WTC11 (cell line): ENCODE measurements at regions not wholly inside any gene's neighbourhood (a gene's known extent, or its start where the extent isn't known, plus 50 kb on each side); places are given as distances from the start of the nearest gene placed in this dataset.

Experiments used
- ATAC-seq: fragments of 200-7000 bp; cut with Tn5 transposase; 2 replicates; pipeline ENCODE4 v1.10.0; 2021; ENCODE audit warnings: mild to moderate bottlenecking, moderate library complexity
- CTCF ChIA-PET: fragments of 300-600 bp; sonication (Branson Sonifier 250); formaldehyde crosslinking; loops from one replicate; lab custom pipeline; 2021; ENCODE audit warnings: antibody characterized with exemption; lab: Charles Lee
- POLR2A ChIA-PET: fragments of 350-600 bp; sonication (Branson Sonifier 250); formaldehyde crosslinking; loops from one replicate; lab custom pipeline; 2021; ENCODE audit warnings: antibody characterized with exemption; lab: Charles Lee
- DNase-seq: peaks from one replicate; pipeline ENCODE4 v3.0.0; 2021; ENCODE audit warnings: low spot score
- H3K27ac Mint-ChIP-seq: 2 replicates; pipeline ENCODE4 v1.8.0; 2021; ENCODE audit warnings: mixed read lengths
- H3K27me3 Mint-ChIP-seq: 2 replicates; pipeline ENCODE4 v1.8.0; 2021; ENCODE audit warnings: low read depth, mild to moderate bottlenecking, moderate library complexity, mixed read lengths
- H3K36me3 Mint-ChIP-seq: 2 replicates; pipeline ENCODE4 v1.8.0; 2021; ENCODE audit warnings: mixed read lengths
- H3K4me1 Mint-ChIP-seq: 2 replicates; pipeline ENCODE4 v1.8.0; 2022; ENCODE audit warnings: mixed read lengths
- H3K4me3 Mint-ChIP-seq: 2 replicates; pipeline ENCODE4 v1.8.0; 2021; ENCODE audit warnings: mild to moderate bottlenecking, moderate library complexity, mixed read lengths
- H3K9me3 Mint-ChIP-seq: 2 replicates; pipeline ENCODE4 v1.8.0; 2021; ENCODE audit warnings: mixed read lengths
- ELF4 ChIP-seq: sonication (generic); formaldehyde crosslinking; IDR thresholded peaks from 2 replicates; pipeline ENCODE4 v1.8.1; 2022; ENCODE audit warnings: low read depth, mild to moderate bottlenecking, moderate library complexity, missing genetic modification reagents
- ERG ChIP-seq: fragments of 250-450 bp; sonication (Bioruptor Pico); IDR thresholded peaks from 2 replicates; pipeline ENCODE4 v1.8.0; 2021; ENCODE audit warnings: mild to moderate bottlenecking
- FOXP4 ChIP-seq: sonication (generic); formaldehyde crosslinking; IDR thresholded peaks from 2 replicates; pipeline ENCODE4 v1.8.0; 2022; ENCODE audit warnings: mild to moderate bottlenecking, missing genetic modification reagents
- GTF2I ChIP-seq: fragments of 250-450 bp; sonication (Bioruptor Pico); conservative IDR thresholded peaks from 2 replicates; pipeline ENCODE4 v1.4.0; 2021; ENCODE audit warnings: mild to moderate bottlenecking
- MAX ChIP-seq: sonication (generic); formaldehyde crosslinking; IDR thresholded peaks from 2 replicates; pipeline ENCODE4 v1.8.0; 2022; ENCODE audit warnings: mild to moderate bottlenecking, missing genetic modification reagents
- OVOL2 ChIP-seq: fragments of 250-450 bp; sonication (Bioruptor Pico); IDR thresholded peaks from 2 replicates; pipeline ENCODE4 v1.9.0; 2021; ENCODE audit warnings: mild to moderate bottlenecking, borderline replicate concordance
- PRRX2 ChIP-seq: fragments of 250-450 bp; sonication (Bioruptor Pico); IDR thresholded peaks from 2 replicates; pipeline ENCODE4 v1.8.0; 2021; ENCODE audit warnings: mild to moderate bottlenecking
- TP53 ChIP-seq: sonication (generic); formaldehyde crosslinking; IDR thresholded peaks from 2 replicates; pipeline ENCODE4 v1.8.1; 2023; ENCODE audit warnings: mild to moderate bottlenecking, missing genetic modification reagents
- USF1 ChIP-seq: sonication (generic); formaldehyde crosslinking; IDR thresholded peaks from 2 replicates; pipeline ENCODE4 v1.8.0; 2022; ENCODE audit warnings: mild to moderate bottlenecking, missing genetic modification reagents
- ZNF232 ChIP-seq: sonication (generic); formaldehyde crosslinking; IDR thresholded peaks from 2 replicates; pipeline ENCODE4 v1.8.0; 2022; ENCODE audit warnings: mild to moderate bottlenecking, missing genetic modification reagents
- ZNF423 ChIP-seq: fragments of 250-450 bp; sonication (Bioruptor Pico); IDR thresholded peaks from 2 replicates; pipeline ENCODE4 v2.1.2; 2022; ENCODE audit warnings: mild to moderate bottlenecking, moderate library complexity
- ZNF671 ChIP-seq: fragments of 250-450 bp; sonication (Bioruptor Pico); IDR thresholded peaks from 2 replicates; pipeline ENCODE4 v1.8.0; 2021; ENCODE audit warnings: mild to moderate bottlenecking
- TF ChIP-seq, protein P1 (sequence below): sonication (generic); formaldehyde crosslinking; conservative IDR thresholded peaks from 2 replicates; pipeline ENCODE4 v1.8.1; 2023; ENCODE audit warnings: mild to moderate bottlenecking, low read depth, missing genetic modification reagents, moderate library complexity
- TF ChIP-seq, protein P2 (sequence below): sonication (generic); formaldehyde crosslinking; IDR thresholded peaks from 2 replicates; pipeline ENCODE4 v1.8.0; 2023; ENCODE audit warnings: missing genetic modification reagents, mild to moderate bottlenecking, borderline replicate concordance
- TF ChIP-seq, protein P3 (sequence below): sonication (generic); formaldehyde crosslinking; IDR thresholded peaks from 2 replicates; pipeline ENCODE4 v1.8.1; 2022; ENCODE audit warnings: low read depth, missing genetic modification reagents, borderline replicate concordance
- TF ChIP-seq, protein P4 (sequence below): fragments of 250-450 bp; sonication (Bioruptor Pico); IDR thresholded peaks from 2 replicates; pipeline ENCODE4 v1.9.0; 2021; ENCODE audit warnings: mild to moderate bottlenecking, borderline replicate concordance
- TF ChIP-seq, protein P5 (sequence below): fragments of 250-450 bp; sonication (Bioruptor Pico); IDR thresholded peaks from 2 replicates; pipeline ENCODE4 v1.9.0; 2021; ENCODE audit warnings: moderate library complexity, mild to moderate bottlenecking, inconsistent platforms, borderline replicate concordance

- TF ChIP-seq, protein P1, sequence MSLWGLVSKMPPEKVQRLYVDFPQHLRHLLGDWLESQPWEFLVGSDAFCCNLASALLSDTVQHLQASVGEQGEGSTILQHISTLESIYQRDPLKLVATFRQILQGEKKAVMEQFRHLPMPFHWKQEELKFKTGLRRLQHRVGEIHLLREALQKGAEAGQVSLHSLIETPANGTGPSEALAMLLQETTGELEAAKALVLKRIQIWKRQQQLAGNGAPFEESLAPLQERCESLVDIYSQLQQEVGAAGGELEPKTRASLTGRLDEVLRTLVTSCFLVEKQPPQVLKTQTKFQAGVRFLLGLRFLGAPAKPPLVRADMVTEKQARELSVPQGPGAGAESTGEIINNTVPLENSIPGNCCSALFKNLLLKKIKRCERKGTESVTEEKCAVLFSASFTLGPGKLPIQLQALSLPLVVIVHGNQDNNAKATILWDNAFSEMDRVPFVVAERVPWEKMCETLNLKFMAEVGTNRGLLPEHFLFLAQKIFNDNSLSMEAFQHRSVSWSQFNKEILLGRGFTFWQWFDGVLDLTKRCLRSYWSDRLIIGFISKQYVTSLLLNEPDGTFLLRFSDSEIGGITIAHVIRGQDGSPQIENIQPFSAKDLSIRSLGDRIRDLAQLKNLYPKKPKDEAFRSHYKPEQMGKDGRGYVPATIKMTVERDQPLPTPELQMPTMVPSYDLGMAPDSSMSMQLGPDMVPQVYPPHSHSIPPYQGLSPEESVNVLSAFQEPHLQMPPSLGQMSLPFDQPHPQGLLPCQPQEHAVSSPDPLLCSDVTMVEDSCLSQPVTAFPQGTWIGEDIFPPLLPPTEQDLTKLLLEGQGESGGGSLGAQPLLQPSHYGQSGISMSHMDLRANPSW (CRISPR knock-in tag), result no peak
- TF ChIP-seq, protein P2, sequence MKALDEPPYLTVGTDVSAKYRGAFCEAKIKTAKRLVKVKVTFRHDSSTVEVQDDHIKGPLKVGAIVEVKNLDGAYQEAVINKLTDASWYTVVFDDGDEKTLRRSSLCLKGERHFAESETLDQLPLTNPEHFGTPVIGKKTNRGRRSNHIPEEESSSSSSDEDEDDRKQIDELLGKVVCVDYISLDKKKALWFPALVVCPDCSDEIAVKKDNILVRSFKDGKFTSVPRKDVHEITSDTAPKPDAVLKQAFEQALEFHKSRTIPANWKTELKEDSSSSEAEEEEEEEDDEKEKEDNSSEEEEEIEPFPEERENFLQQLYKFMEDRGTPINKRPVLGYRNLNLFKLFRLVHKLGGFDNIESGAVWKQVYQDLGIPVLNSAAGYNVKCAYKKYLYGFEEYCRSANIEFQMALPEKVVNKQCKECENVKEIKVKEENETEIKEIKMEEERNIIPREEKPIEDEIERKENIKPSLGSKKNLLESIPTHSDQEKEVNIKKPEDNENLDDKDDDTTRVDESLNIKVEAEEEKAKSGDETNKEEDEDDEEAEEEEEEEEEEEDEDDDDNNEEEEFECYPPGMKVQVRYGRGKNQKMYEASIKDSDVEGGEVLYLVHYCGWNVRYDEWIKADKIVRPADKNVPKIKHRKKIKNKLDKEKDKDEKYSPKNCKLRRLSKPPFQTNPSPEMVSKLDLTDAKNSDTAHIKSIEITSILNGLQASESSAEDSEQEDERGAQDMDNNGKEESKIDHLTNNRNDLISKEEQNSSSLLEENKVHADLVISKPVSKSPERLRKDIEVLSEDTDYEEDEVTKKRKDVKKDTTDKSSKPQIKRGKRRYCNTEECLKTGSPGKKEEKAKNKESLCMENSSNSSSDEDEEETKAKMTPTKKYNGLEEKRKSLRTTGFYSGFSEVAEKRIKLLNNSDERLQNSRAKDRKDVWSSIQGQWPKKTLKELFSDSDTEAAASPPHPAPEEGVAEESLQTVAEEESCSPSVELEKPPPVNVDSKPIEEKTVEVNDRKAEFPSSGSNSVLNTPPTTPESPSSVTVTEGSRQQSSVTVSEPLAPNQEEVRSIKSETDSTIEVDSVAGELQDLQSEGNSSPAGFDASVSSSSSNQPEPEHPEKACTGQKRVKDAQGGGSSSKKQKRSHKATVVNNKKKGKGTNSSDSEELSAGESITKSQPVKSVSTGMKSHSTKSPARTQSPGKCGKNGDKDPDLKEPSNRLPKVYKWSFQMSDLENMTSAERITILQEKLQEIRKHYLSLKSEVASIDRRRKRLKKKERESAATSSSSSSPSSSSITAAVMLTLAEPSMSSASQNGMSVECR (CRISPR knock-in tag), result no peak
- TF ChIP-seq, protein P3, sequence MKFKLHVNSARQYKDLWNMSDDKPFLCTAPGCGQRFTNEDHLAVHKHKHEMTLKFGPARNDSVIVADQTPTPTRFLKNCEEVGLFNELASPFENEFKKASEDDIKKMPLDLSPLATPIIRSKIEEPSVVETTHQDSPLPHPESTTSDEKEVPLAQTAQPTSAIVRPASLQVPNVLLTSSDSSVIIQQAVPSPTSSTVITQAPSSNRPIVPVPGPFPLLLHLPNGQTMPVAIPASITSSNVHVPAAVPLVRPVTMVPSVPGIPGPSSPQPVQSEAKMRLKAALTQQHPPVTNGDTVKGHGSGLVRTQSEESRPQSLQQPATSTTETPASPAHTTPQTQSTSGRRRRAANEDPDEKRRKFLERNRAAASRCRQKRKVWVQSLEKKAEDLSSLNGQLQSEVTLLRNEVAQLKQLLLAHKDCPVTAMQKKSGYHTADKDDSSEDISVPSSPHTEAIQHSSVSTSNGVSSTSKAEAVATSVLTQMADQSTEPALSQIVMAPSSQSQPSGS (CRISPR knock-in tag), result no peak
Observed at GRCh38 chr10:90984898-90985297, 64.0 kb upstream of the ANKRD1 start (continued).

- no peak for DNase-seq
- ChIA-PET POLR2A (interaction anchor here (0.5 kb wide), 1 partner anchor 24 kb away, joined by 4 read pairs; no protein-coding TSS in a partner anchor), CTCF (no interaction called here)
- Mint-ChIP-seq H3K36me3 (no peaks in the 10 kb centered on the region), H3K27ac (no peak overlapping the region), H3K4me1 (no peaks in the 10 kb centered on the region), H3K4me3 (no peak overlapping the region), H3K27me3 (peaks cover 15% of the 10 kb centered on the region), H3K9me3 (no peaks in the 10 kb centered on the region)
- ATAC-seq, result no peak
- TF ChIP-seq PRRX2 (CRISPR knock-in tag) (no peak), FOXP4 (CRISPR knock-in tag) (no peak), MAX (CRISPR knock-in tag) (no peak), ZNF671 (CRISPR knock-in tag) (no peak), ELF4 (CRISPR knock-in tag) (no peak), GTF2I (CRISPR knock-in tag) (no peak), ZNF423 (CRISPR knock-in tag) (no peak), OVOL2 (no peak), USF1 (CRISPR knock-in tag) (no peak), TP53 (CRISPR knock-in tag) (no peak), ERG (CRISPR knock-in tag) (no peak), ZNF232 (no peak)
- TF ChIP-seq, protein P4, sequence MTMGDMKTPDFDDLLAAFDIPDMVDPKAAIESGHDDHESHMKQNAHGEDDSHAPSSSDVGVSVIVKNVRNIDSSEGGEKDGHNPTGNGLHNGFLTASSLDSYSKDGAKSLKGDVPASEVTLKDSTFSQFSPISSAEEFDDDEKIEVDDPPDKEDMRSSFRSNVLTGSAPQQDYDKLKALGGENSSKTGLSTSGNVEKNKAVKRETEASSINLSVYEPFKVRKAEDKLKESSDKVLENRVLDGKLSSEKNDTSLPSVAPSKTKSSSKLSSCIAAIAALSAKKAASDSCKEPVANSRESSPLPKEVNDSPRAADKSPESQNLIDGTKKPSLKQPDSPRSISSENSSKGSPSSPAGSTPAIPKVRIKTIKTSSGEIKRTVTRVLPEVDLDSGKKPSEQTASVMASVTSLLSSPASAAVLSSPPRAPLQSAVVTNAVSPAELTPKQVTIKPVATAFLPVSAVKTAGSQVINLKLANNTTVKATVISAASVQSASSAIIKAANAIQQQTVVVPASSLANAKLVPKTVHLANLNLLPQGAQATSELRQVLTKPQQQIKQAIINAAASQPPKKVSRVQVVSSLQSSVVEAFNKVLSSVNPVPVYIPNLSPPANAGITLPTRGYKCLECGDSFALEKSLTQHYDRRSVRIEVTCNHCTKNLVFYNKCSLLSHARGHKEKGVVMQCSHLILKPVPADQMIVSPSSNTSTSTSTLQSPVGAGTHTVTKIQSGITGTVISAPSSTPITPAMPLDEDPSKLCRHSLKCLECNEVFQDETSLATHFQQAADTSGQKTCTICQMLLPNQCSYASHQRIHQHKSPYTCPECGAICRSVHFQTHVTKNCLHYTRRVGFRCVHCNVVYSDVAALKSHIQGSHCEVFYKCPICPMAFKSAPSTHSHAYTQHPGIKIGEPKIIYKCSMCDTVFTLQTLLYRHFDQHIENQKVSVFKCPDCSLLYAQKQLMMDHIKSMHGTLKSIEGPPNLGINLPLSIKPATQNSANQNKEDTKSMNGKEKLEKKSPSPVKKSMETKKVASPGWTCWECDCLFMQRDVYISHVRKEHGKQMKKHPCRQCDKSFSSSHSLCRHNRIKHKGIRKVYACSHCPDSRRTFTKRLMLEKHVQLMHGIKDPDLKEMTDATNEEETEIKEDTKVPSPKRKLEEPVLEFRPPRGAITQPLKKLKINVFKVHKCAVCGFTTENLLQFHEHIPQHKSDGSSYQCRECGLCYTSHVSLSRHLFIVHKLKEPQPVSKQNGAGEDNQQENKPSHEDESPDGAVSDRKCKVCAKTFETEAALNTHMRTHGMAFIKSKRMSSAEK (CRISPR knock-in tag), result no peak
- TF ChIP-seq, protein P5, sequence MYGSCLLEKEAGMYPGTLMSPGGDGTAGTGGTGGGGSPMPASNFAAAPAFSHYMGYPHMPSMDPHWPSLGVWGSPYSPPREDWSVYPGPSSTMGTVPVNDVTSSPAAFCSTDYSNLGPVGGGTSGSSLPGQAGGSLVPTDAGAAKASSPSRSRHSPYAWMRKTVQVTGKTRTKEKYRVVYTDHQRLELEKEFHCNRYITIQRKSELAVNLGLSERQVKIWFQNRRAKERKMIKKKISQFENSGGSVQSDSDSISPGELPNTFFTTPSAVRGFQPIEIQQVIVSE, result no peak
Observed at GRCh38 chr10:90985321-90985933, 64.5 kb upstream of the ANKRD1 start.
